GM12878 (cell line): ENCODE measurements at regions not wholly inside any gene's neighbourhood (a gene's known extent, or its start where the extent isn't known, plus 50 kb on each side); places are given as distances from the start of the nearest gene placed in this dataset.

ENCODE experiments used
- ATAC-seq: fragments of 200-7000 bp; cut with Tn5 transposase; 3 replicates; pipeline ENCODE4 v1.9.1; 2020; ENCODE audit warnings: mild to moderate bottlenecking, moderate library complexity
- BruUV-seq: library from RNA; stranded (reverse); fragments of 400-500 nt; replicated peaks from 2 replicates; lab custom pipeline; 2021; lab: Mats Ljungman, UMichigan
- CTCF ChIA-PET: fragments of 300-600 bp; sonication (Branson Sonifier 250); formaldehyde crosslinking; extraction: SDS; loops from one replicate; lab custom pipeline; 2021; ENCODE audit warnings: inconsistent platforms; lab: Yijun Ruan, JAX
- POLR2A ChIA-PET: fragments of 350-600 bp; formaldehyde crosslinking; extraction: SDS; loops from one replicate; lab custom pipeline; 2021; ENCODE audit warnings: inconsistent platforms; lab: Charles Lee
- RAD21 ChIA-PET: fragments of 300-600 bp; sonication (Branson Sonifier 250); formaldehyde crosslinking; loops from one replicate; lab custom pipeline; 2023; ENCODE audit warnings: antibody characterized with exemption; ENCODE audit not compliant: unreplicated experiment; lab: Charles Lee
- SMC1A ChIA-PET: fragments of 300-600 bp; sonication (Branson Sonifier 250); formaldehyde crosslinking; loops from one replicate; lab custom pipeline; 2023; ENCODE audit not compliant: unreplicated experiment, uncharacterized antibody; lab: Charles Lee
- DNase-seq: peaks from one replicate; pipeline ENCODE4 v3.0.0-alpha.2; 2011; ENCODE audit warnings: low read depth, low spot score
- FAIRE-seq: peaks from 3 replicates; lab custom pipeline; 2011; peaks lifted over from hg19 to GRCh38; lab: Jason Lieb, UNC
- H2AFZ ChIP-seq: 2 replicates; pipeline ENCODE4 v1.6.0; 2011; ENCODE audit warnings: low read depth, low read length, control low read depth; ENCODE audit not compliant: control insufficient read depth
- H3K27ac ChIP-seq: 2 replicates; pipeline ENCODE4 v1.5.1; 2011; ENCODE audit warnings: control low read depth; ENCODE audit not compliant: control insufficient read depth, insufficient read depth
- H3K27me3 ChIP-seq, 2 experiments: replicated peaks in 1 of 2; 2 replicates each; pipeline versions ENCODE4 v1.6.0 to v1.6.1; 2011; ENCODE audit warnings: low read length in 1 of 2; ENCODE audit not compliant: control insufficient read depth in 2 of 2, insufficient read depth in 2 of 2
- H3K36me3 ChIP-seq, 2 experiments: 2 replicates each; pipeline ENCODE4 v1.5.1; 2011; ENCODE audit warnings: low read length in 1 of 2; ENCODE audit not compliant: control insufficient read depth in 2 of 2, insufficient read depth in 2 of 2
- H3K4me1 ChIP-seq: 2 replicates; pipeline ENCODE4 v1.6.1; 2011; ENCODE audit warnings: mild to moderate bottlenecking, low read length, moderate library complexity, mixed read lengths; ENCODE audit not compliant: control insufficient read depth, insufficient read depth
- H3K4me2 ChIP-seq: 2 replicates; pipeline ENCODE4 v1.6.0; 2011; ENCODE audit warnings: control low read depth; ENCODE audit not compliant: control insufficient read depth, insufficient read depth
- H3K4me3 ChIP-seq: fragments of 200-600 bp; sonication (generic); 2 replicates; pipeline ENCODE4 v1.5.1; 2016
- H3K79me2 ChIP-seq: 2 replicates; pipeline ENCODE4 v1.6.0; 2011; ENCODE audit warnings: low read length; ENCODE audit not compliant: control insufficient read depth, insufficient read depth
- H3K9ac ChIP-seq: 2 replicates; pipeline ENCODE4 v1.8.0; 2011; ENCODE audit warnings: low read length, control low read depth, mixed read lengths; ENCODE audit not compliant: control insufficient read depth, insufficient read depth
- H3K9me3 ChIP-seq: replicated peaks from 3 replicates; pipeline ENCODE4 v1.5.1; 2011; ENCODE audit warnings: mild to moderate bottlenecking, low read length; ENCODE audit not compliant: control insufficient read depth, insufficient read depth
- H4K20me1 ChIP-seq: 2 replicates; pipeline ENCODE4 v1.6.0; 2011; ENCODE audit not compliant: control insufficient read depth, insufficient read depth
- FOXM1 ChIP-seq: IDR thresholded peaks from 2 replicates; pipeline ENCODE4 v1.6.1; 2012; ENCODE audit warnings: low read depth, mild to moderate bottlenecking, inconsistent platforms, low read length, moderate library complexity
- MEF2B ChIP-seq: fragments of 450-650 bp; IDR thresholded peaks from 2 replicates; pipeline ENCODE4 v1.6.1; 2018; ENCODE audit warnings: mild to moderate bottlenecking, moderate library complexity; ENCODE audit not compliant: partially characterized antibody, poor library complexity, severe bottlenecking
- REST ChIP-seq: IDR thresholded peaks from 2 replicates; pipeline ENCODE4 v1.6.1; 2012; ENCODE audit warnings: mild to moderate bottlenecking, low read depth, low read length
- ZNF217 ChIP-seq: fragments of 450-650 bp; IDR thresholded peaks from 2 replicates; pipeline ENCODE4 v1.6.1; 2017; ENCODE audit warnings: antibody characterized with exemption, mild to moderate bottlenecking
- whole genome bisulfite sequencing: methylation state at CpG from one replicate; pipeline ENCODE4 v1.1.6; 2016; ENCODE audit warnings: low lambda C conversion rate; ENCODE audit not compliant: insufficient replicate concordance, insufficient coverage; ENCODE audit errors: missing lambda C conversion rate; 5-methylcytosine and 5-hydroxymethylcytosine counted together
- in situ Hi-C: fragments of 300-500 bp; cut with MboI; formaldehyde crosslinking; loops from 9 replicates; pipeline ENCODE4 v1.14.3; 2018; ENCODE audit warnings: mixed read lengths
- intact Hi-C: fragments of 100-400 bp; cut with micrococcal nuclease; formaldehyde crosslinking; loops from one replicate; pipeline ENCODE4 v1.14.2; 2022; ENCODE audit not compliant: unreplicated experiment

DNA sequence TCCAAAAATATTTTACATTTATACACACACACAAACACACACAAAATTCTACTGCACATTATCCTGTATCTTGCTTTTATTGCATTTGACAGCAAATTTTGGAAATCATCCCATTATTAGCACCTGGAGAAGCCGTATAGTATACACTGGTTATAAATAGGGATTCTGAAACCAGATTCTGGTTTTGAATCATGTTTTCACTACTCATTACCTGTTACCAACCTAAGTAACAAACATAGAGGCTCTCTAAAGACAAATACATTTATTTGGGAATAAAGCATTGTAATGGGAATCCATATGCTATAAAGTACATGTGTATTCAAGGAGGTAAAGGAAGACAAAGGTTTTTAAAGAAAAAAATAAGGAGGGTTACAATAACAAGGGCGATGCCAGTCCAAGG, 106.8 kb downstream of the OR2B2 start (continued):
- TF ChIP-seq MEF2B = peak; percentile 22
- TF ChIP-seq FOXM1 = peak; percentile 53; the same call in 1 of the 2 replicates
- TF ChIP-seq, all 136 proteins: peak for 8

DNA sequence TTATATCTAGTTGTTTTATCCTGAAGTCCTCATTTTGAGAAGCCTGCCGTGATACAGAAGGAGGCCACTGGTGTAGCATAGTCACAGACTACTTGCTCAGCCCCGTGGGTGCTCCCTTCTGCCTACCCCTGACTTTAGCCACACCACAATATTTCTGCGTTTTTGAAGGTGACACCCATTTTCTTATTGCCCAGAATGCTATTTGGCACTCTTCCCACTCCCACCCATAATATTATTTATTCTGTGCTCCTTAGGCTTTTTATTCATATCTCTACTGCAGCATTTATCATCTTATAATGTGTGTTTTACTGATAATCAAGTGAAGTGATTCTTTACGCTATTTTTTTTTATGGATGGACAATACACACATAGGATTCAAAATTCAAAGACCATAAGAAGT, 107.3 kb downstream of the OR2B2 start:
- in situ Hi-C loops = loop anchor here (10.0 kb wide), 1 partner anchor 650 kb away; no protein-coding TSS in a partner anchor
- H3K36me3 ChIP-seq = no peaks in the 10 kb centered on the region
- 98% methylated on average over 4 of the region's 4 CpGs for WGBS
- no peak overlapping the region for H2AFZ ChIP-seq
- DNase-seq = no peak
- H3K9ac ChIP-seq = no peak overlapping the region
- SMC1A ChIA-PET = no interaction called here
- CTCF ChIA-PET = interaction anchor here (1.6 kb wide), 1 partner anchor 33 kb away, joined by 5 read pairs; no protein-coding TSS in a partner anchor
- POLR2A ChIA-PET = no interaction called here
- intact Hi-C loops = no loop called here
- FAIRE-seq = no peak
- no peaks in the 10 kb centered on the region for H4K20me1 ChIP-seq
- RAD21 ChIA-PET = no interaction called here
- no peak for ATAC-seq
- no TSS peak for BruUV-seq
- H3K27ac ChIP-seq = no peak overlapping the region
- H3K27me3 ChIP-seq = no peaks in the 10 kb centered on the region
- no peak overlapping the region; the same call in 1 of the 2 replicates for H3K4me2 ChIP-seq
- H3K9me3 ChIP-seq = no peaks in the 10 kb centered on the region
- peaks cover 2% of the 10 kb centered on the region; the same call in 1 of the 2 replicates for H3K79me2 ChIP-seq
- TF ChIP-seq ZNF217 (no peak), REST (no peak)
- peaks cover 19% of the 10 kb centered on the region for H3K4me1 ChIP-seq
- no peak overlapping the region for H3K4me3 ChIP-seq
